ENCODE measurements at regions not wholly inside any gene's neighbourhood (a gene's known extent, or its start where the extent isn't known, plus 50 kb on each side); places are given as distances from the start of the nearest gene placed in this dataset.

- ATAC-seq, result no peak
- TF ChIP-seq TOX (CRISPR knock-in tag; IDR thresholded peaks at IDR 0.05; ENCODE audit: borderline replicate concordance) (no peak), TCF4 (CRISPR knock-in tag; IDR thresholded peaks at IDR 0.05; ENCODE audit: borderline replicate concordance) (no peak), CREB5 (CRISPR knock-in tag; IDR thresholded peaks at IDR 0.05; ENCODE audit: low read depth) (no peak), ARNTL (CRISPR knock-in tag; IDR thresholded peaks at IDR 0.05; ENCODE audit: borderline replicate concordance, low read depth) (no peak), ZC3H10 (CRISPR knock-in tag; IDR thresholded peaks at IDR 0.05) (no peak), OSR1 (CRISPR knock-in tag; IDR thresholded peaks at IDR 0.05) (no peak), SNAI2 (CRISPR knock-in tag; IDR thresholded peaks at IDR 0.05) (no peak), ZFP3 (CRISPR knock-in tag; IDR thresholded peaks at IDR 0.05) (no peak), TSHZ2 (CRISPR knock-in tag; IDR thresholded peaks at IDR 0.05) (no peak), ISL1 (CRISPR knock-in tag; IDR thresholded peaks at IDR 0.05) (no peak), PATZ1 (CRISPR knock-in tag; IDR thresholded peaks at IDR 0.05; ENCODE audit: borderline replicate concordance) (no peak), ZFP30 (CRISPR knock-in tag; IDR thresholded peaks at IDR 0.05) (no peak), CSDC2 (CRISPR knock-in tag; IDR thresholded peaks at IDR 0.05) (no peak)
Observed at GRCh38 chr2:234627308-234627707, 130.4 kb upstream of the ARL4C start.

GRCh38 chr2:234626566-234627130 lies 129.8 kb upstream of the ARL4C start:
- TF ChIP-seq SNAI2 (CRISPR knock-in tag; IDR thresholded peaks at IDR 0.05) (no peak), ZFP3 (CRISPR knock-in tag; IDR thresholded peaks at IDR 0.05) (no peak), ZNF8 (CRISPR knock-in tag; IDR thresholded peaks at IDR 0.05) (no peak), BACH2 (CRISPR knock-in tag; IDR thresholded peaks at IDR 0.05; ENCODE audit: borderline replicate concordance) (no peak), PPARA (CRISPR knock-in tag; IDR thresholded peaks at IDR 0.05; ENCODE audit: borderline replicate concordance) (no peak), ZNF565 (CRISPR knock-in tag; conservative IDR thresholded peaks at IDR 0.05; ENCODE audit: low read depth) (no peak), TCF4 (CRISPR knock-in tag; IDR thresholded peaks at IDR 0.05; ENCODE audit: borderline replicate concordance) (no peak), RARB (CRISPR knock-in tag; IDR thresholded peaks at IDR 0.05) (no peak), ZNF70 (CRISPR knock-in tag; IDR thresholded peaks at IDR 0.05) (no peak), GLIS3 (CRISPR knock-in tag; IDR thresholded peaks at IDR 0.05) (no peak), ZC3H10 (CRISPR knock-in tag; IDR thresholded peaks at IDR 0.05) (no peak), ZFP30 (CRISPR knock-in tag; IDR thresholded peaks at IDR 0.05) (no peak), OSR1 (CRISPR knock-in tag; IDR thresholded peaks at IDR 0.05) (no peak), PATZ1 (CRISPR knock-in tag; IDR thresholded peaks at IDR 0.05; ENCODE audit: borderline replicate concordance) (no peak), CREB5 (CRISPR knock-in tag; IDR thresholded peaks at IDR 0.05; ENCODE audit: low read depth) (no peak)
- TF ChIP-seq, protein P1, sequence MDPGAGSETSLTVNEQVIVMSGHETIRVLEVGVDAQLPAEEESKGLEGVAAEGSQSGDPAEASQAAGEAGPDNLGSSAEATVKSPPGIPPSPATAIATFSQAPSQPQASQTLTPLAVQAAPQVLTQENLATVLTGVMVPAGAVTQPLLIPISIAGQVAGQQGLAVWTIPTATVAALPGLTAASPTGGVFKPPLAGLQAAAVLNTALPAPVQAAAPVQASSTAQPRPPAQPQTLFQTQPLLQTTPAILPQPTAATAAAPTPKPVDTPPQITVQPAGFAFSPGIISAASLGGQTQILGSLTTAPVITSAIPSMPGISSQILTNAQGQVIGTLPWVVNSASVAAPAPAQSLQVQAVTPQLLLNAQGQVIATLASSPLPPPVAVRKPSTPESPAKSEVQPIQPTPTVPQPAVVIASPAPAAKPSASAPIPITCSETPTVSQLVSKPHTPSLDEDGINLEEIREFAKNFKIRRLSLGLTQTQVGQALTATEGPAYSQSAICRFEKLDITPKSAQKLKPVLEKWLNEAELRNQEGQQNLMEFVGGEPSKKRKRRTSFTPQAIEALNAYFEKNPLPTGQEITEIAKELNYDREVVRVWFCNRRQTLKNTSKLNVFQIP (CRISPR knock-in tag; IDR thresholded peaks at IDR 0.05; ENCODE audit: borderline replicate concordance, low read depth), result no peak
- no peak for ATAC-seq

Measured in SK-N-SH treated with all-trans-retinoic acid at 6 μM for 48 hours (cell line).